ENCODE measurements at regions not wholly inside any gene's neighbourhood (a gene's known extent, or its start where the extent isn't known, plus 50 kb on each side); places are given as distances from the start of the nearest gene placed in this dataset.

DNA sequence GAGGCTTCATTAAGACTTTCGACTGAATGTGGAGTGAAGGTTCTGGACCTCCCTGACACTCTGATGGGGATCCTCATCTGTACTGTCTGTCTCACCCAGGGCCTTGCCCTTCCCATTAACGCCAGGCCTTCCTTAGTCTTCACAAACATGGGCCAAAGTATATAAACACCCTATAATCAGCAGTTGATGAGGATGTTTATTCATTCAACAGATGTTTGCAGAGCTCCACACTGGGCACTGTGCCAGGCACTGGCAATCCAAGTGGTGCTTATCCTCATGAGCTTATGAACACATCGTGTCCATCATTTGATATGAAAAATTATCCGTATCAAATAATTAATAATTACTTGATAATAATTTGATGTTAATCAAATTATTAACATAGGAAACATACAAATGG, 454.4 kb downstream of the FUT8 start:
- no peak for FAIRE-seq

DNA sequence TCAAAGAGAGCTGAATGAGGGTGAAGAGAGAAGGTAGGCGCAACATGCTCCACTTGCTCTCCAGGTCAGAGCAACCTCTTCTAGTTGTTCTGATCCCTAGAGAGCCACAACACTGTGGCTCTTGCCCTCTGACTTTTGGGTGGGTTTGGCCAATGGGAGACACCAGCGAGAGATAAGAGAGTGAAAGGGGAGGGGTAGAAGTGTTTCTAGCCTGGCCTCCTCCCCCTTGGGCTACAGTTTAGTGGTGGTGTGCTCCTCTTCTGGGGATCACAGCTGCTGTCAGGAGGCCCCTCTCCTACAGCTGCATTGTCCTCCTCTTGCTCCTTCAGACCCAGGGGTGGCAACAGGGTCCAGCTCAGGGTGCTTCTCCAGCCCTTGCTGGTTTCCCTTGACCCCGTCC, 454.8 kb downstream of the FUT8 start:
- FAIRE-seq (no peak), DNase-seq (ENCODE audit: low spot score in 2 of 2) (no peak)

More for the DNA sequence above, 454.4 kb downstream of the FUT8 start:
- DNase-seq (ENCODE audit: low spot score in 2 of 2), result no peak

DNA sequence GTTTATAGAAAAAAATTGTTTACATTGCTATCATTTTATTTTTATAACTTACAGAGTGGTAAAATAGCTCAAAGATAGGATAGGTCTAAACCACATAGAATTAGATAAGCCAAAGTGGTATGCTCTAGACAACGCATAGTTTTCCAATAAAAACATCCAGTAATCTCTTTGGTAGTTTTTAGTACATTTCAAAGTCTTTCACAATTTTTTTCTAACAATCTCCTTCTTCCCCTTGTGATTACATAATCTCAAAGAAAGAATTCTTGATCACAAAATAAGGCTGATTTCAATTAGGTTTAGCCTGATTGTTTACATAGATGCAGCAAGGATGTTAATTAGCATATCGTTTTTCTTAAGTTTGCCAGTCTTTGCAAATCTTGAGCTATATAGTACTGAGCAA, 460.0 kb downstream of the FUT8 start:
- FAIRE-seq, result no peak
- no peak for DNase-seq (ENCODE audit: low spot score in 2 of 2)

DNA sequence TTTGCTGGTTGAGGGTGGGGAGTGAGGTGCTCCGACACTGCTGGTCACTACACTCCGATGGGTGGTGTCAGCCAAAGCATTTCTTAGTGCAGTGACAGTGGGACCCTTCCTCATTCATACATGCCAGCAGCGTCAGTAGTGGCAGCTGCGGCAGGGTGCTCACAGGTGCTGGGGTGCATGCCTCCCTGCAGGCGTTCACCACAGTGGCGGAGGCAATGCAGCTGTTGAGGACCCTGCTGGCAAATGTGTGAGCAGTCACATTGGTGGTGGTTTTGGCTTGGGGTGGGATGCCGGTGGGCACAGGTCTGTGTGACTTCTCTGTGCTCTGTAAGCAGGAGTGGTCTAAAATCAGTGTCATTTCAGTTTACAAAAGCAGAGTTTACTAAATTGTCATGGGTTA, 464.6 kb downstream of the FUT8 start:
- FAIRE-seq (no peak), DNase-seq (ENCODE audit: low spot score in 2 of 2) (no peak)

DNA sequence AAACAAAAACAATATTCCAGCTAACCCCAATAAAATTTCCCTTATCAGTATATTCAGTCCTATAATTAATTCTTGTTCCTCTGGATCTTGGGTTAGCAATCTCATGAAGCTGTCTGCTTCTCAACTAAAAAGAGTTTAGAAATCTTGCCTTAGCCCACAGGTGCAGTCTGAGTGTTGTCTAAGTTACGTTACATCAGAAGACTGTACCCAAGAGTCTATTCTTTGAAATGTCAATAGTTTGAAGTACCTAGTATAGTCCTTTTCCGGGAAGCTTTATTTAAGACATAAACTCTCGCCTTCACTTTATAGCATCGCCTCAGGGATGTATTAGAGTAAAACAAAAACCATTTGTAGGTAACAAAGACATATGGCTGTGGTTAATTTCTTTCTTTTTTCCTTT, 465.1 kb downstream of the FUT8 start:
- no peak for FAIRE-seq

DNA sequence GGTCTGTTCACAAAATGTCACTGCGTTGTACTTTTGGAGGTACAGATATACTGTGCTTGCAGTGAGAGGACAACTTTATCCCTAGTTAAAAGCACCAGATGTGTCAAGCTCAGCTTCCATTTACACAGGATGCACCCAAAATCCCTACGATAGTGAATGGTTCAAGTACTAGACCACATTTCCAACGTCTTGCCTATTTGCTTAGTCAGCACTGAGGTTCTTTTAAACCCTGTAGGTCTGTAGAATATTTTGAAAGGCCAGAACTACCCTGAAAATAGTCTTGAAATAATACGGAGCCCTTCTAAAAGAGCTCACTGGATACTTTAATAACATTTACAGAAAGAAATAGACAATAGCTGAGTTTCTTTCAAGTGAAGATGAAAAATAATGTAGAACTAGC, 466.1 kb downstream of the FUT8 start:
- FAIRE-seq (no peak), DNase-seq (ENCODE audit: low spot score in 2 of 2) (no peak)

More for the DNA sequence above, 465.1 kb downstream of the FUT8 start:
- no peak for DNase-seq (ENCODE audit: low spot score in 2 of 2)

DNA sequence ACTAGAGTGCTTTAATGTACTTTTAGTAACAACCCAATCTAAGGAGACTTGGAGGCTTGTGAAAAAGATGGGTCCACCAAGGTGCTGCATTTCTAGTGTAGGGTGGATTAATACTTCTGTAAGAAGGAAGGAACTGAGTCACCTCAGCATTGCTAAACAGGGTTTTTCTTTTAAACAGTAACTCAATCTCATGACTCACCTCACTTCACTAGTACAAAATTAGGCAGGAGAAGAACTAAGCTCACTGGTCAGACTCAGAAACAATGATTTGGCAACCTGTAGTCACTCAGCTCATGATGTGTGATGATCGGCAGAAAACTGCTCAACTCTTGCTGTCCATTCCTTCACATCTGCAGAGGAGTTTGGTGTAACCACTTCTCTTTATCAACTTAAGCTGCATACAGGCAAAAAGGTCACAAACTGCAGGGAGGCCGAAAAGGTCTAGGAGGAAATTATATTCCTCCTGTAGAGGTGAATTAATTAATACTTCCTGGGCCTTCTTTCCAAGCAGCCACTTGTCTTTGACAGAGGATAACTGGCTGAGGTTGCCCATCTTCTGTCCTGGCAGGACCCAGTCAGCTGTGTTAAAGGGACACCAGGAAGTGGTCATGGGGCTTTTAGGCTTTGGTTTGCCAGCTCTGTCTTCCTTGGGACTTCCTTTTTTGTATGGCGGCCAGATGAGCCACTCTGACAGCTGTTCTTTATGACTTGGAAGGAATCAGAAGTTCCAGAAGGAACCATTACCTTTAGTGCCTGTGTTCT, 466.9 kb downstream of the FUT8 start:
- FAIRE-seq, result no peak
- no peak for DNase-seq (ENCODE audit: low spot score in 2 of 2)

DNA sequence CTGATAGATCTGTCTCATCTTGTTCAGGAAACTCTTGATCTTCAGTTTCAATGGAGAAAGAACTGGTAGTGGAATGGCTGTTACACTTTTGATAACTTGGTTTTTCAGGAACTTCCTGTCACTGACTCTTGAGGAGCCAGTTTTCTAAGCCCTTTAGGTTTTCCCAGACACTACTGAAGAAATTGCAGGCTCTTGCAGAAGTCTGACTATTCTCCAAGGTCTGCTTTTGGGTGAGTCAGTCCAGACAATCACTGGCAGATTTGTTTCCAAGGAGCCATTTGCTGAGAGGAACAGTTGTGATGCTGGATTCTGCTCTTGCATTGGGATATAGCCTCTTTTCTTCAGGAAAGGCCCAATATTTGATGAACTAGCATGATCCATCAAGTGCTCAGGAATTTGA, 468.0 kb downstream of the FUT8 start:
- DNase-seq (ENCODE audit: low spot score in 2 of 2) (no peak), FAIRE-seq (no peak)

DNA sequence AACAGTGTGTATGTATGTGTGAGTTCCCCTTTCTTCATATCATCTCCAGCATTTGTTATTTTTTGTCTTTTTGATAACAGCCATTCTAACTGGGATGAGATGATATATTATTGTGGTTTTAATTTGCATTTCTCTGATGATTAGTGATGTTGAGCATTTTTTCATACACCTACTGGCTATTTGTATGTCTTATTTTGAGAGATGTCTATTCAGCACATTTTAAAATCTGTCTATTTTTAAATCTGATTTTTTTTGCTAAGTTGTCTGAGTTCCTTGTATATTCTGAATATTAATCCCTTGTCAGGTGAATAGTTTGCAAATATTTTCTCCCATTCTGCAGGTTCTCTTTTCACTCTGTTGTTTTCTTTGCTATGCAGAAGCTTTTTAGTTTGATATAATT, 469.1 kb downstream of the FUT8 start:
- FAIRE-seq (no peak), DNase-seq (ENCODE audit: low spot score in 2 of 2) (no peak)

DNA sequence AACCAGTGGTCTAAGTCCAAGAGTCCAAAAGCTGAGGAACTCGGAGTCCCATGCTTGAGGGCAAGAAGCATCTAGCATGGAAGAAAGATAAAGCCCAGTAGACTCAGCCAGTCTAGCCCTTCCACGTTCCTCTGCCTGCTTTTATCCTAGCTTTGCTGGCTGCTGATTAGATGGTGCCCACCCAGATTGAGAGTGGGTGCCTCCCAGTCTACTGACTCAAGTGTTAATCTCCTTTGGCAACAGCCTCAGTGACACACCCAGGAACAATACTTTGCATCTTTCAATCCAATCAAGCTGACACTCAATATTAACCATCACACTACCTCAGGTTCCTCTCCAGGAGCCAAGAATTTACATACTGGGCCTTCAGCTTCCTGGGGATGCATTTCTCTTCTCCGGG, 476.1 kb downstream of the FUT8 start:
- FAIRE-seq (no peak), DNase-seq (ENCODE audit: low spot score in 2 of 2) (no peak)

DNA sequence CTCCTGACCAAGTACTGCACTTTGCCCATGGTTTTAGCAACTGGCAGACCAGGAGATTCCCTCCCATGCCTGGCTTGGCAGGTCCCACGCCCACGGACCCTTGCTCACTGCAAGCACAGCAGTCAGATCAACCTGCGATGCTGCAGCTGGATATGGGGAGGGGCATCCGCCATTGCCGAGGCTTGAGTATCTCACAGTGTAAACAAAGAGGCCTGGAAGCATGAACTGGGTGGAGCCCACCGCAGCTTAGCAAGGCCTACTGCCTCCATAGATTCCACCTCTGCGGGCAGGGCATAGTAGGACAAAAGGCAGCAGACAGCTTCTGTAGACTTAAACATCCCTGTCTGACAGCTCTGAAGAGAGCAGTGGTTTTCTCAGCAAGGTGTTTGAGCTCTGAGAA, 479.8 kb downstream of the FUT8 start:
- FAIRE-seq (no peak), DNase-seq (ENCODE audit: low spot score in 2 of 2) (no peak)

DNA sequence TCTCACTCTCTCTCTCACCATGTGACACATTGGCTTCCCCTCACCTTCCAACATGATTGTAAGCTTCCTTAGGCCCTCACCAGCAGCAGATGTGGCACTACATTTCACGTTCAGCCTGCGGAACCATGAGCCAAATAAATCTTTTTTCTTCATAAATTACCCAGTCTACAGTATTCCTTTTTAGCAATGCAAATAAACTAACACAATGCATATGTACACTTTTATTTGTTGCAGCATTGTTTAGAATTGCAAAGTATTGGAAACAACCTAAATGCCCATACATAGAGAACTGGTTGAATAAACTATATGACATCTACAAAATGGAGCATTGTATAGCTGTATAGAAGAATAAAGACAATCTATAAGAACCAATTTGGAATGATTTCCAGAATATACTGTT, 487.6 kb downstream of the FUT8 start:
- no peak for DNase-seq (ENCODE audit: low spot score in 2 of 2)
- FAIRE-seq, result no peak

DNA sequence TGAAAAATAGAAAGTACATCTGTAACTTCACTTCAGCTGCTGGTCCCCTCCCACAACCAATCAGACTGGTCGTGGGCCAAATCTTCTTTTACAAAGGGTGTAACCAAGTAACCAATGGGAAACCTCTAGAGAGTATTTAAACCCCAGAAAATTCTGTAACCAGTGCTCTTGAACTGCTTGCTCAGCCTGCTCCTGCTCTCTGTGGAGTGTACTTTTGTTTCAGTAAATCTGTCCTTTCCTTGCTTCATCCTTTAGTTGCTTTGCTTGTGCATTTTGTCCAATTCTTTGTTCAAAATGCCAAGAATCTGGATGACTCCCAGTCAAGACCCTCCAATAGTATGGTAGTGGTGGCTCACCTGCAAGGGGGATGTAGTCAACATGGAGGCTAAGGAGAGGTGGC, 489.1 kb downstream of the FUT8 start:
- FAIRE-seq (no peak), DNase-seq (ENCODE audit: low spot score in 2 of 2) (no peak)

DNA sequence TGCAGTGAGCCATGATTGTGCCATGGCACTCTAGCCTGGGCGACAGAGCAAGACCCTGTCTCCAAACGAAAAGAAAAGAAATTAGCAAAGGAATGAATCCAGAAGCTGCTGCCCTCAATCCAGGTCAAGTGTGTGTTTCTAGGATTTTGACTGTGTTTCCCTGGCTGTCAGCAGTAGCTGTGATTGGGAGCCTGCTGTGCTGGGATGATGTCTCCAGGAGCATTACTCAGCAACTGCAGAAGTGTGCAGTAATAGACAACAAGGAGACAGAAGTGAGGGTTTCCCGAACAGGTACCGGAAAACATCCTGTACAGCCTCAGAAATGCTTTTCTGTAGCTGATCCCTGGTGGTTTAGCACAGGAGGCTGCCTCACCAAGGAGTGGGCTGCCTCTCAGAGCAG, 492.5 kb downstream of the FUT8 start:
- no peak for DNase-seq (ENCODE audit: low spot score in 2 of 2)
- FAIRE-seq, result no peak

DNA sequence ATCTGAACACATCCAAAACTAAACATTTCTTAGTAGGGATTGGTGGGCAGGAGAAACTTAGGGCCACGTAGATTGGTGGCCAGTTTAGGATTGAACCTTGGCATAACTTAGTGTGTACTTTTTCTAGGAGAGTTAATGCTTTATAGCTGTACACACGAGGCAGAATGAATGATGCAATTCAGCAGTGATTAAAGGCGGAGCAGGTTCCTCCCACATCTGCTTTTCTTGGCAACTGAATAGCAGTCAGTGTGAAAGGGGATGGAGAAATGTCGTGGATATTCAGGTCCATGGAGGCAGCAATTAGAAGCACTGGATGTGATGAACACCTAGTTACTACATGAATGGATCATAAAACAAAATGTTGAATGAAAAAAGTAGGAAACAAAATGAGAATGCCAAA, 493.8 kb downstream of the FUT8 start:
- FAIRE-seq (no peak), DNase-seq (ENCODE audit: low spot score in 2 of 2) (no peak)

DNA sequence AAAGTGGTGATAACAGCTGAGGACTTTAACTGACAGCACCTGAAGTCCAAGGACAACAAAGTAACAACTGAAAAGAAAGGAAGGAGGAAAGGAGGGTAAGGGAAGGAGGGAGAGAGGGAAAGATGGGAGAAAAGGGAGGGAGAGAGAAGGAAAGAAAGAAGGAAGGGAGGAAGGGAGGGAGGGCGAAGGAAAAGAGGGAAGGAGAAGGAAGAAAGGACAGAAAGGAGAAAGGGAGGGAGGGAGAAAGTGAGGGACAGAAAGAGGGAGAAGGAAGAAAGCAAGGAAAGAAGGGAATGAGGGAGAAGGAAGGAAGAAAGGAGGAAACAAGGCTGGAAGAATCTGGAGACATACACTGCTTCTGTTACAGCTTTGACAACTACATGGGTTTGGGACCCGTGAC, 494.4 kb downstream of the FUT8 start:
- FAIRE-seq, result no peak

DNA sequence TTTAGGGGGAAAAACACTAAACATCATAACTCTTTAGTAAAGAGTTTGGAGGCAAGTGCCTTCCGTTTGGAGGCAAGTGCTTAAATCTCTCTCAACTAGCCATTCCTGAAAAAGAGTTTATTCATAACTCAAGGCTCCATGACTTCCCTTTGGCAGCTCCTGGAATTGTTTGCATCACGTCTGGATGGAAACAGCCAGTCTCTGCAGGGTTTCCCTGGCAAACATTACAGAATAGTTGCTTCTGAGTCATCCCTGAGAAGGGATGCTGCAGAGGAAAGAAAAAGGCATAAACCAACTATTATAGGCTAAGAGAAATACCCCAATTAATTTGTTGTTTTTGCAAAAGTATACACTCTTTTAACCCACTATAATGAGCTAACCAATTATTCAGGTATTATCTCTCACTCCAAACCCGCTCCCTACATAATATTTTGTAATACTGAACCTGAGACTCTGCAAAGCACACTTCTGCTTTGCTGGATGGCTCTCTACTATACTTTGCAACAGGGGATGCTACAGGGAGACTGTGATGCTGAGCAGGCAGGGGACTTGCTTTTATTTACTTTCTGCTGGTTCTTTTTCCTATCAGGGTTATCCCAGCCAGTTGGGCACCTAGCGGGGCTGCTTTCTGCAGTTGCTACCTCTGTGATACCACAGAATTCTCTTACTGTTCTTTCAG, 497.7 kb downstream of the FUT8 start:
- DNase-seq (ENCODE audit: low spot score in 2 of 2) (peak in 1 of 2 donors; percentile 13), FAIRE-seq (no peak)

More for the DNA sequence above, 494.4 kb downstream of the FUT8 start:
- DNase-seq (ENCODE audit: low spot score in 2 of 2), result no peak

DNA sequence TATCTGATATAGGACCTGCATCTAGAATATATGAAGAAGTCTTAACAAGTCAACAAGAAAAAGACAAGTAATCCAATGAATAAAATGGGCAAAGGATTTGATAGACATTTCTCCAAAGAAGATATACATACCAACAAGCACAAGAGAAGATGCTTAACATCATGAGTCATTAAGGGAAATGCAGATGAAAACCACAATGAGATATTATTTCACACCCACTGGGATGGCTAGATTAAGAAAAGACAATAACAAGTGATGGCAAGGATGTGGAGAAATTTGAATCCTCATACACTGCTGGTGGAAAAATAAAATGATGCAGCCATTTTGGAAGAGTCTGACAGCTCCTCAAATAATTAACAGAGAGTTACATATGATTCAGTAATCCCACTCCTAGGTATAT, 502.6 kb downstream of the FUT8 start:
- no peak for FAIRE-seq

DNA sequence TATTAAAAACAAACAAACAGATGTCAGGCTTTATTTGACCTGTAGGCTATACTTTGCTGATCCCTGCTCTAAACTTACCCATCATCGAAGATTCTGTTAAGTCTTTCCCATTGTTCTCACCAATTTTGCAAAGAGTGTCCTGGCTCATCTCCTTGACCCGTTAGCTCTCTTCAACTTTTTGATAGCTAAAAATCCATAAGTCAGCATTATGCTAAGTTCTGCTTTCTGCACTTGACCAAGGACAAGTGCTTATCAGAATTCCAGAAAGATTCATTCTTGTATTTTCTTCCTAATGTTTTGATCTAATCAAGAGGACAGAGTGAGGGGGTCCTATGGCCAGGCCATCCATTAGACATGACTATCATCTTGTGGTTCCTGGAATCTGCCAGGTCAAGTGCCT, 503.5 kb downstream of the FUT8 start:
- FAIRE-seq (no peak), DNase-seq (ENCODE audit: low spot score in 2 of 2) (no peak)

More for the DNA sequence above, 502.6 kb downstream of the FUT8 start:
- DNase-seq (ENCODE audit: low spot score in 2 of 2), result no peak

DNA sequence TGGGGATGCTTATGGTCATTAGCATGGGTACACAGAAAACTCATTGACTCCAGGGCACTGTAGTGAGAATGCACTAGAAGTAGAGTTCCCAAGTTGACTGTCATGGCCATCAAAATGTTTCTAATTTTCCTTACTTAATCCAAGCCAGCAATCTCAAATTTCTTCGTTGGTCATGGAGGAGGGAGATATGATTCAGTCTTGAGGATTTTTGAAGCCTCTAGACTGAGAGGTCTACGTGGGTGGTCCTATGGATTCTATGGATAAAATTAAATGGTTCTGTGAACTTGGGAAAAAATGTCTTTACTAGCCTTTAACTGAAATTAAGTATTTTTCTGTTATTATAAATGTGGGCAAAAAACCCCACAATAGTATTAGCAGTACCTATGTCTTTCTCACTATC, 508.5 kb downstream of the FUT8 start:
- no peak for FAIRE-seq
- DNase-seq (ENCODE audit: low spot score in 2 of 2), result no peak

DNA sequence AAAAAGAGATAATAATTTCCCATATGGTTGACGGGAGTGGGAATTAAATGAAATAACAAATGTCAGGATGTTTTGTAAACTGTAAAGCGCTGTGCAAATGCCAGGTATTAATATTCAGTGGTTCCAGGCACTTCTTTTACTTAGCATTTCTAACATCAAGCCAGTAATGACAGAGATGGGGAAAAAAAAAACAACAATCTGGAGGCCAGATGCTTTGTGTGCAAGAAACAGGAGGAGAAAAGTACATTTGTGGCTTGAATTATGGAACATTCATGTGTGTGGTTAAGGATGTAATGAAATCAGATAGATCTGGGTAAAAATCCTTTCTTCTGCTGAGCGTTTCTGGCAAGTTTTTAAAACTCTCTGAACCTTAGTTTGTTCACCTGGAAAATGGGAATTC, 509.6 kb downstream of the FUT8 start:
- FAIRE-seq, result no peak

DNA sequence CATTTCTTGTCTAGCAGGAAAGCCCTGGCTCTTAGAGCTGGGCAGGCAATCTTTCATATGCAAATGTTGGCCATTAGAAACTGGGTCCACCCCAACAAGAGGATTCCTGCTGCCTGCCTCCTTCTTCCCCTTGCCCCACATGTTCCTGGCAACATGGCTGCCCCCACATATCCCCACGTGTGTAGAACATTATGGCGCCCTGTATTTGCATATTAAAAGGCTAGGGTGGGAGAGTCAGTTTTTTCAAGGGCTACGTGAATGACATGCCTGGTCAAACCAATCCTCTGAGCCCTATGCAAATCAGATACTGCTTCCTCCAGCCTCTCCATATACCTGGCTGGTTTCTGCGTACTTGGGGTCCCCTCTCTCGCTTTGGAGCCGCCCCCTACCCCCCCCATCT, 514.0 kb downstream of the FUT8 start:
- DNase-seq (ENCODE audit: low spot score in 2 of 2) (no peak), FAIRE-seq (no peak)

More for the DNA sequence above, 509.6 kb downstream of the FUT8 start:
- DNase-seq (ENCODE audit: low spot score in 2 of 2), result no peak

Data from frontal cortex (tissue), 3 donors.